Upper lobe of left lung (tissue), 6 donors: ENCODE measurements at regions not wholly inside any gene's neighbourhood (a gene's known extent, or its start where the extent isn't known, plus 50 kb on each side); places are given as distances from the start of the nearest gene placed in this dataset.

Experiments used
- ATAC-seq, 2 donors: fragments of 200-7000 bp; cut with Tn5 transposase; one replicate each; pipeline ENCODE4 v1.9.1; 2022; ENCODE audit warnings: mild to moderate bottlenecking in 2 of 2, moderate library complexity in 2 of 2; ENCODE audit not compliant: low FRiP score in 2 of 2
- DNase-seq, 2 donors: peaks; one replicate each; pipeline ENCODE4 v3.0.0-alpha.2; 2019 to 2020
- H3K27ac ChIP-seq, 4 donors: fragments of 200-600 bp; sonication (generic); one replicate each; pipeline ENCODE4 v1.5.1; 2016 to 2019
- H3K27me3 ChIP-seq, 4 donors: fragments of 200-600 bp; sonication (generic); one replicate each; pipeline ENCODE4 v1.5.1; 2017 to 2019
- H3K36me3 ChIP-seq, 4 donors: fragments of 200-600 bp; sonication (generic); one replicate each; pipeline ENCODE4 v1.5.1; 2016 to 2019
- H3K4me1 ChIP-seq, 4 donors: fragments of 200-600 bp; sonication (generic); one replicate each; pipeline ENCODE4 v1.5.1; 2018 to 2019
- H3K4me3 ChIP-seq, 4 donors: fragments of 200-600 bp; sonication (generic); one replicate each; pipeline ENCODE4 v1.5.1; 2017 to 2019; ENCODE audit warnings: mild to moderate bottlenecking in 2 of 4, moderate library complexity in 1 of 4
- H3K9me3 ChIP-seq, 4 donors: fragments of 200-600 bp; sonication (generic); one replicate each; pipeline ENCODE4 v1.5.1; 2018 to 2019
- CTCF ChIP-seq, 6 experiments: fragments of 450-650 bp in 4 of 6; fragments of 200-600 bp in 2 of 6; sonication (generic) in 2 of 6; IDR thresholded peaks; one replicate each; pipeline ENCODE4 v1.5.1; 2016 to 2019; ENCODE audit warnings: antibody characterized with exemption in 6 of 6
- EP300 ChIP-seq, 4 donors: sonication (generic); formaldehyde crosslinking; IDR thresholded peaks; one replicate each; pipeline ENCODE4 v1.5.1; 2017; ENCODE audit warnings: antibody characterized with exemption in 4 of 4, control low read depth in 2 of 4
- POLR2A ChIP-seq, 4 donors: fragments of 450-650 bp; IDR thresholded peaks; one replicate each; pipeline ENCODE4 v1.5.1; 2016 to 2017; ENCODE audit warnings: antibody characterized with exemption in 4 of 4, mild to moderate bottlenecking in 2 of 4
- POLR2AphosphoS5 ChIP-seq, 2 donors: sonication (generic); formaldehyde crosslinking; IDR thresholded peaks; one replicate each; pipeline ENCODE4 v1.5.1; 2017; ENCODE audit warnings: antibody characterized with exemption in 2 of 2
- WGBS, 2 donors: methylation state at CpG; one replicate each; pipeline ENCODE4 v1.1.5; 2017 to 2018; 5-methylcytosine and 5-hydroxymethylcytosine counted together
- donor health status: DM: no; HTN: no; CAD: no; lungs with moderate emphysema.
- donor health status: DM: no; HTN: yes; CAD: no; lungs with severe emphysema.

- no peaks in the 10 kb centered on the region for H3K9me3 ChIP-seq
- 73 to 76% methylated on average over 12 to 14 of the region's 14 CpGs for WGBS, 2 donors
- H3K27ac ChIP-seq = no peak overlapping the region
- H3K4me3 ChIP-seq = no peak overlapping the region
- ATAC-seq = no peak
- no peaks in the 10 kb centered on the region for H3K36me3 ChIP-seq
- no peak for DNase-seq
- H3K27me3 ChIP-seq = no peaks in the 10 kb centered on the region
- H3K4me1 ChIP-seq = no peaks in the 10 kb centered on the region
- TF ChIP-seq EP300 (IDR thresholded peaks at IDR 0.05) (no peak), POLR2AphosphoS5 (IDR thresholded peaks at IDR 0.05) (no peak), POLR2A (IDR thresholded peaks at IDR 0.05) (no peak), CTCF (IDR thresholded peaks at IDR 0.05) (no peak)
These were observed 187.9 kb downstream of the ALG10 start for GRCh38 chr12:34210183-34210582.

- Histone ChIP-seq H3K4me1 (no peaks in the 10 kb centered on the region), H3K27ac (no peak overlapping the region), H3K9me3 (no peaks in the 10 kb centered on the region), H3K27me3 (no peaks in the 10 kb centered on the region), H3K36me3 (no peaks in the 10 kb centered on the region), H3K4me3 (no peak overlapping the region)
- whole genome bisulfite sequencing, 2 donors = 89 to 91% methylated on average over 30 to 35 of the region's 35 CpGs
- DNase-seq (peak in 1 of 2 donors; percentile 71), ATAC-seq (no peak)
- TF ChIP-seq EP300 (IDR thresholded peaks at IDR 0.05) (no peak), POLR2AphosphoS5 (IDR thresholded peaks at IDR 0.05) (no peak), POLR2A (IDR thresholded peaks at IDR 0.05) (no peak), CTCF (IDR thresholded peaks at IDR 0.05) (no peak)
These were observed 188.6 kb downstream of the ALG10 start for GRCh38 chr12:34210689-34211530.

GRCh38 chr12:34212651-34213050 is 190.4 kb downstream of the ALG10 start:
- DNase-seq = no peak
- Histone ChIP-seq H3K4me3 (no peak overlapping the region), H3K27me3 (no peaks in the 10 kb centered on the region), H3K9me3 (no peaks in the 10 kb centered on the region), H3K4me1 (no peaks in the 10 kb centered on the region), H3K36me3 (no peaks in the 10 kb centered on the region), H3K27ac (no peak overlapping the region)
- WGBS, 2 donors = 84% methylated on average over 6 of the region's 6 CpGs
- ATAC-seq = no peak
- TF ChIP-seq EP300 (IDR thresholded peaks at IDR 0.05) = no peak
- no peak for TF ChIP-seq CTCF (IDR thresholded peaks at IDR 0.05)
- no peak for TF ChIP-seq POLR2AphosphoS5 (IDR thresholded peaks at IDR 0.05)
- TF ChIP-seq POLR2A (IDR thresholded peaks at IDR 0.05) = no peak

- DNase-seq (no peak), ATAC-seq (no peak)
- WGBS, 2 donors = 92 to 93% methylated on average over 9 of the region's 9 CpGs
These were observed 191.7 kb downstream of the ALG10 start for GRCh38 chr12:34214011-34214410.

More at GRCh38 chr12:34214011-34214410, 191.7 kb downstream of the ALG10 start:
- Histone ChIP-seq H3K4me3 (no peak overlapping the region), H3K27me3 (no peaks in the 10 kb centered on the region), H3K27ac (no peak overlapping the region), H3K9me3 (no peaks in the 10 kb centered on the region), H3K36me3 (no peaks in the 10 kb centered on the region), H3K4me1 (peaks cover 0 to 5% (median 3%) of the 10 kb centered on the region in 4 donors)
- TF ChIP-seq CTCF (IDR thresholded peaks at IDR 0.05) = no peak
- TF ChIP-seq EP300 (IDR thresholded peaks at IDR 0.05) = no peak
- no peak for TF ChIP-seq POLR2AphosphoS5 (IDR thresholded peaks at IDR 0.05)
- TF ChIP-seq POLR2A (IDR thresholded peaks at IDR 0.05) = no peak
